ENCODE measurements at regions not wholly inside any gene's neighbourhood (a gene's known extent, or its start where the extent isn't known, plus 50 kb on each side); places are given as distances from the start of the nearest gene placed in this dataset.

DNA sequence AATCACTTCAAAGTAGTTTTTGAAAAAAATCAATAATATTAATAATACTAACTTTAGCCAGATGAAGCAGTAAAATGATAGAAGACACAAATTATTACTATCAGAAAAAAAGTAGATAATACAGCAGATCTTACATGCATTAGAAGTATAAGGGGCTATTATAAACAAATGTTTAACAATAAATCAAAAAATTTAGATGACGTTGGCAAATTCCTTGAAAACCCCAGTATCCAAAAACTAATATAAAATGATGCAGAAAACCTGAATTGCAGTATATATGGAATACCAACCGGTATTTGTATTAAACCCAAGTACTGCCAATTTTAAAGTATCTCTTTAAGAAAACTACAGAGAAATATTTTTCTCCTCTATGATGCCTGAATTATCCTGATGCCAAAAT is 573.3 kb upstream of the CTNND2 start:
- no peak for DNase-seq

- no peak for DNase-seq
Observed at GRCh38 chr5:12467799-12468198, 563.6 kb upstream of the CTNND2 start.

- no peak for DNase-seq
Observed at GRCh38 chr5:12460493-12461261, 556.4 kb upstream of the CTNND2 start.

DNA sequence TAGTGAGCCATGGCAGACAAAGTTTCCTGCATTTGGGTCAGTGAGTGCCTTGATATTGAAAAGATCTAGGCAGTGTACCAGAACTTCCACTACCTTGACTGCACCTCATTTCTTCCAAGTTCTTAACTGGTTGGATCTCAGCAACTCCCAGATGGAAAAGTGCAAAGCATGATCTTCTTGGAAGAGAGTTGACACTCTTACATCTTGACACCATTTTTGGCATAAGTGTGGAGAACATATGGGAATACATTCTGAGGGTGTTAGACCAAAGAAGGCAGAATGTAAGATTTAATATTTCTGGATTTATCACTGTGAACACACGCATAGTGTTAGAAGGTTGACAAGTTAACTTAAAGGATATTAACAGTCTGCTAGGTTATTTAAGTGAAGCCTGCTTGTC is 555.1 kb upstream of the CTNND2 start:
- no peak for DNase-seq

- no peak for DNase-seq
Observed at GRCh38 chr5:12419075-12419474, 514.8 kb upstream of the CTNND2 start.

GRCh38 chr5:12413585-12413984 is 509.3 kb upstream of the CTNND2 start:
- DNase-seq = no peak

DNA sequence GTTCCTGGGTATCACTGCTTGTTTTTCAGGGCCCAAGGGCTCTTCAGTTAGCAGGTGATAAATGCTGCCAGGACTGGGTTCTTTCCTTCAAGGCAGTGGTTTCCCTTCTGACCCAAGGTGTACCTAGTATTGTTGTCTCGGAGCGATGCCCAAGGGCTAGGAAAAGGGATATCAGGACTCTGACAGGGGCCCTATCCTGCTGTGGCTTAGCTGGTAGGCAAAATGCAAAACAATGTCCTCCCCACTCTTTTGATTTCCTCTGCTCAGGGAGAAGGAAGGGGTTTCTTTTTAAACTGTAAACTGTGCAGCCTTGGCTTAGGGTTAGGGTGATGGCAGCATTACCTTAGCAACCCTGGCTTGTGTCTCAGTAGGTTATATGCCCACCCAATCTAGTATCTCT is 508.8 kb upstream of the CTNND2 start:
- no peak for DNase-seq

- no peak for DNase-seq
Observed at GRCh38 chr5:12399868-12400267, 495.6 kb upstream of the CTNND2 start.

- DNase-seq = no peak
Observed at GRCh38 chr5:12392246-12392645, 488.0 kb upstream of the CTNND2 start.

DNA sequence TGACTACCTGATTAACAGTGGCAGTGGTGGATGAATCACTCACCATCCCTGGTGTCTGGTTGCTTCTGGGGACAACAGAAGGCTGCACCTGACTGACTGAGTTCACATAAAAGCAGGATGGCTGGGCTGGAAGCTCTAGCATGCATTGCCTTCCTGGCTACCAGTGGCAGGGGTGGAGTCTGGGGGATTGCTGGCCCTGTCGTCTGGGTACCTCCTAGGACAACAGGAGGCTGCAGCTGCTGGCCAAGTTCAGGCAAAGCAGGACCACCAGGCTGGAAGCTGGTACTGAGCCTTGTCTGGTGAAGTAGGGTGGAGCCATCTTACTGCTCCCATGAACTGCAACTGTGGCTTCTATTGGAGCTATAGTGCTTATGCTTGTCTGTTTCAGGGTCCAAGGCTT is 480.8 kb upstream of the CTNND2 start:
- no peak for DNase-seq

- DNase-seq = no peak
Observed at GRCh38 chr5:12384005-12384404, 479.8 kb upstream of the CTNND2 start.

GRCh38 chr5:12367973-12368372 is 463.7 kb upstream of the CTNND2 start:
- DNase-seq = no peak

GRCh38 chr5:12360218-12360617 is 456.0 kb upstream of the CTNND2 start:
- no peak for DNase-seq

GRCh38 chr5:12358371-12359090 is 454.3 kb upstream of the CTNND2 start:
- DNase-seq = no peak

- no peak for DNase-seq
Observed at GRCh38 chr5:12357626-12358025, 453.4 kb upstream of the CTNND2 start.

DNA sequence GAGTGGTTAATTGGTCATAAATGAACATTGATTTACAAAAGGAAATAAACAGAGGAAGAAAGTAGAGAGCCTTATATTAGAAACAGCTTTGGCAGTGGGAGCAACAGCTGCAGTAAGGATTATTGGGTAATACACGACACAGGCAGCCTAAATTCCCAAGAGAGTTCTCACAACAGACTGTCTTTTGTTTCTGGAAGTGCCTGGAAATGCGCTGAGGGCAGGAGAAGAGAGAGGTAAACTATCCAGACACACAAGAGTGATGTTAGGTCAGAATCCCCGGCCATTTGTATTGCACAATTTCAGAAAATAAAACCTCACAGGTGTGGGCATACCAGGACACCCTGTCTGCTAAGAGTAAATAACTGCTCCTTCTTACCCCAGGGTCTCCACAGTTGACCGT is 450.4 kb upstream of the CTNND2 start:
- no peak for DNase-seq

DNA sequence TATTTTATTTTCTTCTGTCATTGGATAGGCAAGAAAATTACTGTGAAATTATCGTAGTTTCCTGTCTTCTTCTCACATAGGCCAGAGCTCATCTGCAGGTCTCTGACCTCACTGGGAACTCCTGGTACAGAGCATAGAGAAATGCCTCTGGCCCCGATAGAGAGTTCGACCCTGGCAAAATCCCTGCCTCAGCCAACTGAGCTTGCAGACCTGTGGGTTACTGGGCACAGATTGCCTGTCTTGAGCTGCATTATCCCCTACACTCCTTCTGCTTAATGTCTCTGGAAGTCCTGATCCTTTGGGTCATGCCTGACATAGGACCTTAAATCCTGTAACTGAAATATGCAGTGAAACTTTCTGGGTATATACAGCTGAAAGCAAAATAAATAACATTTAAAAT is 439.3 kb upstream of the CTNND2 start:
- DNase-seq = no peak

GRCh38 chr5:12335938-12336337 is 431.7 kb upstream of the CTNND2 start:
- DNase-seq = no peak

DNA sequence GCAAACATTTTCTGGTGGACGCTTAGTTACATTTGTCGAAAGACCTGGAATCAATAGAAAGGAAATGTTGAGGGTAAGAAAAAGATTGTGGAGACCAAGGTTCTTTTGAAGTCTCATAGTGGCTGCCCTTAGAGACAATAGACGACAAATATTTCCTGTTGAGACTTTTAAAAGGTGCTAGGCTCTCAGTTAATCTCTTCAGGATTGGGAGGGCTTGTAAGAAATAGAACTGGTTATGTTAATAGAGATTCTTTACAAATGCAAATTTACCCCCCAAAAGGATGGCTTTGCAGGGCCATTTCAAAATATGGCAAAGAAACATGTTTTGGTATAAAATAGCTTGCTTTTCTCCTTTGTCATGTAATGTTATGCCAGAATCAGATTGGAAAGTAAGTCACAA is 428.2 kb upstream of the CTNND2 start:
- DNase-seq = no peak

- DNase-seq = no peak
Observed at GRCh38 chr5:12330993-12331588, 426.8 kb upstream of the CTNND2 start.

DNA sequence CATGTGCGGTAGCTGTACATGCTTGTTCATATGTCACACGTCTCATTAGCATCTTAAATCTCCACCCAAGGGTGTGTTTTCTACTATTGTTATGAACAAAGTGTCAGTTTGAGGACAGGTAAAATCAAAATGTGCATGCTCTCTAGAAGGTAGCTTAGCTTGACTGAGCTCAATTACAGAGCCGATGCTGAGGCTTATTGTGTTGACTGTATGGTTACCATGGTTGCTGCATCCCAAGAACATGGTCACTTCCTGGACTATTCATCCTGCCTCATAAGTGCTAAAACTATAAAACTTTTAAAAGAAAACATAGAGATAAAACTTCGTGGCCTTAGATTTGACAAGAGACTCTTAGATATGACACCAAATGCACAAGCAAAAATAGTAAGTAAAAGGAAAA is 426.1 kb upstream of the CTNND2 start:
- DNase-seq = no peak

- no peak for DNase-seq
Observed at GRCh38 chr5:12323637-12324229, 419.5 kb upstream of the CTNND2 start.

DNA sequence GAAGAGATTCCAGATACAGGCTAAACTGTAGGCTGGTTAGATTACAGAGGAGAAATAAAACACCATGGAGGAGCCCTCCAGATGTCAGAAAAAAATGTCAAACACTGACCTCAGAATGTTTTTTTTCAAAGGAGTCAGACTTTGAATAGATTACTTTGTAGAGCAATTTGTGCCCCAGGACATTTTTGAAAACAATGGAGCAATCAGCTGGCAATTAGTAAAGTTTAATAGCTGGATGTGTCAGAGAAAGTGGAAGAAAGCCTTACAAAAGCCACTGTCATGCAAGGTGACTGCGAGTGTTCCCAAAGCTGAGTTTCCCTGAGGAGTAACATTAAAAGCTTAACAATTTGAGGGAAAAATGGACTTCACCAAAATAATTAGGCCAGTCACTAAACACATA is 417.8 kb upstream of the CTNND2 start:
- DNase-seq = no peak

DNA sequence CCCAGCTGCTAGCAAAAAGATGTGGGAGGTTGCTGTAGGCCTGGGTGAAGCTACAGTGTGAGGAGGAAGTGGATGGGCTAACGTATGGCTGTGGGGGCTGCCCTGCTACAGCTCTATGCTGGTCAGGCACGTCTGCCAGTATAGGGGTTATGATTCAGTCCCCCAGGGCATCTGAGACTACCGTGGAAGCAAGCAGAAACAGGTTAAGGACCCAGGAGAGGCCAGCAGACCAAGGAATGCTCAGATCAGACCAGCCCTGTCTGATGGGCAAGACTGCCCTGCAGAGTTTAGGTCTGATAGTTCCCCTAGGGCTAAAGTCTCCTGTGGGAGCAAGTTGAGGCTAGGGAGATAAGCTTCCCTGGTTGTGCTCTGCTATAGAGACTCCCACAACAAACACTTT is 416.1 kb upstream of the CTNND2 start:
- no peak for DNase-seq
